Activated naive CD4-positive, alpha-beta T cell treated with anti-CD3 and anti-CD28 coated beads, Interleukin-2, amount 50 U/mL, for 24 hours (primary cell): ENCODE measurements at regions not wholly inside any gene's neighbourhood (a gene's known extent, or its start where the extent isn't known, plus 50 kb on each side); places are given as distances from the start of the nearest gene placed in this dataset.

ENCODE experiments used
- H3K27ac Mint-ChIP-seq: one replicate; pipeline ENCODE4 v1.8.0; 2021; ENCODE audit warnings: mild to moderate bottlenecking, mixed read lengths
- H3K27me3 Mint-ChIP-seq: one replicate; pipeline ENCODE4 v1.8.0; 2021; ENCODE audit warnings: mixed read lengths
- H3K36me3 Mint-ChIP-seq: one replicate; pipeline ENCODE4 v1.8.0; 2021; ENCODE audit warnings: mixed read lengths
- H3K4me1 Mint-ChIP-seq: one replicate; pipeline ENCODE4 v1.8.0; 2021; ENCODE audit warnings: mixed read lengths
- H3K4me3 Mint-ChIP-seq: one replicate; pipeline ENCODE4 v1.8.0; 2021; ENCODE audit warnings: mild to moderate bottlenecking, mixed read lengths
- H3K9me3 Mint-ChIP-seq: one replicate; pipeline ENCODE4 v1.8.0; 2021; ENCODE audit warnings: mixed read lengths

- Mint-ChIP-seq H3K4me1 (no peaks in the 10 kb centered on the region), H3K9me3 (no peaks in the 10 kb centered on the region), H3K4me3 (no peak overlapping the region), H3K27me3 (no peaks in the 10 kb centered on the region), H3K27ac (no peak overlapping the region), H3K36me3 (no peaks in the 10 kb centered on the region)
Observed at GRCh38 chr5:89218364-89218763, 335.4 kb upstream of the MEF2C start.

- Mint-ChIP-seq H3K4me1 (no peaks in the 10 kb centered on the region), H3K36me3 (no peaks in the 10 kb centered on the region), H3K27ac (no peak overlapping the region), H3K9me3 (peaks cover 2% of the 10 kb centered on the region), H3K27me3 (no peaks in the 10 kb centered on the region), H3K4me3 (no peak overlapping the region)
Observed at GRCh38 chr5:89216606-89217005, 333.6 kb upstream of the MEF2C start.

- H3K4me1 Mint-ChIP-seq = no peaks in the 10 kb centered on the region
- no peaks in the 10 kb centered on the region for H3K27me3 Mint-ChIP-seq
- peaks cover 8% of the 10 kb centered on the region for H3K9me3 Mint-ChIP-seq
- no peak overlapping the region for H3K27ac Mint-ChIP-seq
- H3K4me3 Mint-ChIP-seq = no peak overlapping the region
- no peaks in the 10 kb centered on the region for H3K36me3 Mint-ChIP-seq
Observed at GRCh38 chr5:89213573-89213972, 330.6 kb upstream of the MEF2C start.

- Mint-ChIP-seq H3K36me3 (no peaks in the 10 kb centered on the region), H3K27me3 (no peaks in the 10 kb centered on the region), H3K9me3 (peaks cover 8% of the 10 kb centered on the region), H3K27ac (no peak overlapping the region), H3K4me3 (no peak overlapping the region), H3K4me1 (no peaks in the 10 kb centered on the region)
Observed at GRCh38 chr5:89211836-89212235, 328.9 kb upstream of the MEF2C start.

DNA sequence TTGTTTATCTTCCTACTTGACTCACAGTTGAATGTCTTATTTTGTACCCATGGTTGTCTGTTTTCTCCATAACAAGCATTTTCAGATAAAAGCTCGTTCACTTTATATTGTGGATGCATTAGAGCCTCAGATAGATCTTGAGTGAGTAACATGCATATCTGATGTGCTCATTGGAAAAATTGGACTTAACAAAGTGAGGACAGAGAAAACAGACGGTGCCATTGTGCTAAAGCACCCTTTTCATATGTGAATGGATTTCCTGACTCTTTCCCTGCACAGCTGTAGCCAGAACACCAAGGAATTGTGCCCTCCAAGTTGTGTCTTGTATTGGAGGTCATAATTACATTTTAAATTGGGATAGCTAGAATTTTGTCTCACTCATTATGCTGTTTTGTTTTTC, 325.8 kb upstream of the MEF2C start:
- no peaks in the 10 kb centered on the region for H3K4me1 Mint-ChIP-seq
- peaks cover 12% of the 10 kb centered on the region for H3K9me3 Mint-ChIP-seq
- no peaks in the 10 kb centered on the region for H3K36me3 Mint-ChIP-seq
- no peak overlapping the region for H3K27ac Mint-ChIP-seq
- H3K4me3 Mint-ChIP-seq = no peak overlapping the region
- H3K27me3 Mint-ChIP-seq = no peaks in the 10 kb centered on the region

DNA sequence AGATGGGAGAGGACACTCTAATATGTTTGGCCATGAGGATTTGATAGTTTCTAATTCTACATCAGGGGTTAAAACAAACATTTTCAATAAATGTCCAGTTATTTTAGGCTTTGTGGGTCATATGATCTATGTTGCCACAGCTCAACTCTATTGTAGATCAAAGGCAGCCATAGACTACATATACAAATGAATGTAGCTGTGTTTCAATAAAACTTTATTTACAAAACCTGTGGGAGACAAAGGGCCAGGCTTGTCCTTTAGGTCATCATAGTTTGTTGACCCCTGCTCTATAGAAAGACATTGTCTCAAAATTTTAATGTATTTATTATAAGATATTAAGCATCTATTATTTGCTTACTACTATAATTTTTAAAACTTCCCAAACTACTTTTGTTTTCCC, 325.4 kb upstream of the MEF2C start:
- H3K4me1 Mint-ChIP-seq = no peaks in the 10 kb centered on the region
- H3K4me3 Mint-ChIP-seq = no peak overlapping the region
- no peaks in the 10 kb centered on the region for H3K36me3 Mint-ChIP-seq
- H3K27ac Mint-ChIP-seq = no peak overlapping the region
- no peaks in the 10 kb centered on the region for H3K27me3 Mint-ChIP-seq
- H3K9me3 Mint-ChIP-seq = peaks cover 12% of the 10 kb centered on the region

- Mint-ChIP-seq H3K36me3 (no peaks in the 10 kb centered on the region), H3K27me3 (no peaks in the 10 kb centered on the region), H3K4me3 (no peak overlapping the region), H3K4me1 (no peaks in the 10 kb centered on the region), H3K27ac (no peak overlapping the region), H3K9me3 (peaks cover 13% of the 10 kb centered on the region)
Observed at GRCh38 chr5:89204756-89205155, 321.8 kb upstream of the MEF2C start.

DNA sequence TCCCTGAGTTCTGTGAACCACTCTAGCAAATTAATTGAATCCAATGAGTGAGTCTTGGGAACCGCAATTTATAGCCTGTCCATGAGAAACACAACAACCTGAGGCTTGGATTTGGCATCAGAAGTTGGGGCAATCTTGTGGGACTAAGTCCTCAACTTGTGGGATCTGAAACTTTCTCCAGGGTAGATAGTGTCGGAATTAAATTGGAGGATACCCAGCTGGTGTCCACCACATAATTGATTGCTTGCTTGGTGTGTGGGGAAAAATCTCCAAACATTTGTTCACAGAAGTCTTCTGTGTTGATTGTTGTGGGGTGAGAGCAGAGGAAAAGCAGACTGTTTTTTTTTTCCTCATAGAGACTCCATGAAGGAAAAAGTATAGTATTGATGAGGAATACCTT, 320.6 kb upstream of the MEF2C start:
- no peak overlapping the region for H3K4me3 Mint-ChIP-seq
- H3K36me3 Mint-ChIP-seq = peaks cover 3% of the 10 kb centered on the region

GRCh38 chr5:89200899-89201298, 317.9 kb upstream of the MEF2C start:
- Mint-ChIP-seq H3K4me1 (no peaks in the 10 kb centered on the region), H3K27me3 (no peaks in the 10 kb centered on the region), H3K4me3 (no peak overlapping the region), H3K27ac (no peak overlapping the region), H3K36me3 (peaks cover 3% of the 10 kb centered on the region), H3K9me3 (peaks cover 26% of the 10 kb centered on the region)

More for the DNA sequence above, 320.6 kb upstream of the MEF2C start:
- Mint-ChIP-seq H3K4me1 (no peaks in the 10 kb centered on the region), H3K27me3 (no peaks in the 10 kb centered on the region), H3K27ac (no peak overlapping the region), H3K9me3 (peaks cover 18% of the 10 kb centered on the region)

- Mint-ChIP-seq H3K36me3 (peaks cover 3% of the 10 kb centered on the region), H3K9me3 (peaks cover 22% of the 10 kb centered on the region), H3K27me3 (no peaks in the 10 kb centered on the region), H3K4me3 (no peak overlapping the region), H3K27ac (no peak overlapping the region), H3K4me1 (no peaks in the 10 kb centered on the region)
Observed at GRCh38 chr5:89199306-89199705, 316.3 kb upstream of the MEF2C start.

DNA sequence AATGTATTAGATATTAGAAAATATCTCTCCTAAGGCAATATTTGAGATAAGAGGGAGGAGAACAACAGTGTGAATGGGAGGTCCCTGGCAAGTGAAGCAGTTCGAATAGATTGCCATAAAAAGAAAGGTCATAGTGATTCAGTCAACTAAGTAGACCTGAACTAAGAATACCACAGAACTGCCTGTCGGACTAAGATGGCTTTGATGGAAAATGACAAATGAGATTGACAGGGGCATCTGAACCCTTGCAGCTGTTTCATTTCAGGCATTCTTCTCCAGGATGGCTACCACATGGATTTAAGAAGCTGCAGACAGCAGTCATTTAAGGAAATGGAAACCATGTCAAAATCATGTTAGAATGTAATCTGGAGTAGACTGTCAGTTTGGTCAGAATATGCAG, 308.4 kb upstream of the MEF2C start:
- Mint-ChIP-seq H3K9me3 (no peaks in the 10 kb centered on the region), H3K27me3 (no peaks in the 10 kb centered on the region), H3K27ac (no peak overlapping the region), H3K4me1 (no peaks in the 10 kb centered on the region), H3K36me3 (no peaks in the 10 kb centered on the region), H3K4me3 (no peak overlapping the region)

GRCh38 chr5:89190515-89191265, 307.7 kb upstream of the MEF2C start:
- H3K27ac Mint-ChIP-seq = no peak overlapping the region
- H3K9me3 Mint-ChIP-seq = no peaks in the 10 kb centered on the region
- no peaks in the 10 kb centered on the region for H3K27me3 Mint-ChIP-seq
- no peak overlapping the region for H3K4me3 Mint-ChIP-seq
- no peaks in the 10 kb centered on the region for H3K4me1 Mint-ChIP-seq
- no peaks in the 10 kb centered on the region for H3K36me3 Mint-ChIP-seq

DNA sequence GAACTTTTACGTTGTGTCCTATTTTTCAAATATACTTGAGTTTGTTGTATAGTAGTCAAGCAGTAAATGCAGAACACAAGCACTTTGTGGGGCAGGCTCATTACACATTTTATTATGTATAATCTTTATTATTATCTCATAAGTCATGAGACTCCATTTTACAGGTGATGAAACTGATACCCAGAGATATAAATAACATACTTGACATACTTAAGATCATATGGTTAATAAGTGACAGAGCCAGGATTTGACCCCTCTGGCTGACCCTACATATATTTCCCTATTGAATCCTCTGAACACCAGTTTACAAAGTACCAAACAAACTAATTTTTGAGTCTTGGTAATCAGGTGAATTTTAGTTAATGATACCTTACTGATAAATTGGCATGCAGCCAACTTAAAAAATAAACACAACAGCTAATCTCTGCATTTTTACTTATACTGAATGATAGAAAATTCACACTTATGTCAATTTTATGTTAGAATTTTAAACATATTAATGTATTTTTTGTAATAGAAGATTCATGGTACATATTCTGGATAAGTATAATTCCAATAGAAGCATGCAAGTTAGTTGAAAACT, 305.0 kb upstream of the MEF2C start:
- no peaks in the 10 kb centered on the region for H3K9me3 Mint-ChIP-seq
- no peaks in the 10 kb centered on the region for H3K27me3 Mint-ChIP-seq
- no peak overlapping the region for H3K4me3 Mint-ChIP-seq

GRCh38 chr5:89187268-89187667, 304.3 kb upstream of the MEF2C start:
- H3K36me3 Mint-ChIP-seq = no peaks in the 10 kb centered on the region
- H3K27ac Mint-ChIP-seq = no peak overlapping the region
- no peak overlapping the region for H3K4me3 Mint-ChIP-seq
- no peaks in the 10 kb centered on the region for H3K9me3 Mint-ChIP-seq
- H3K4me1 Mint-ChIP-seq = no peaks in the 10 kb centered on the region
- no peaks in the 10 kb centered on the region for H3K27me3 Mint-ChIP-seq

More for the DNA sequence above, 305.0 kb upstream of the MEF2C start:
- H3K36me3 Mint-ChIP-seq = no peaks in the 10 kb centered on the region
- H3K27ac Mint-ChIP-seq = no peak overlapping the region
- no peaks in the 10 kb centered on the region for H3K4me1 Mint-ChIP-seq

GRCh38 chr5:89181546-89181945, 298.6 kb upstream of the MEF2C start:
- H3K4me3 Mint-ChIP-seq = no peak overlapping the region
- no peaks in the 10 kb centered on the region for H3K27me3 Mint-ChIP-seq
- H3K9me3 Mint-ChIP-seq = no peaks in the 10 kb centered on the region

DNA sequence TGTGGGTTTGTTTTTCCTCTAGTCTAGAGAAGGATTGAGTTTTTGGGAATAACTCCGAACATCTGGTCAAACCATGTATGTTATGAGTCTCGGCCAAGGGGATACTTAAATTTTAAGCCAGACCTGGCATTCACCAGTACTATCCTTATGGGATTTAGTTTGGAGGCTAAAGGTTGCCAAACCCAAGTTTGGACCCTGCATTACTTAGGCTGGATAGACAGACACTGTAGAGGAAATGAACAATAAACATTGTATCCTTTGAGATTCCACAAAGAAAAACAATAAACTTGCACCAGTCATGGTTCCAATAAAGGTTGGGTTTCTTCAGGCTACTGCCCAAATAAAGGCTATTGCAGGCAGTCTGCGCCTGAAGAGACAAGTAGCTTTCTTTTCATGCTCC, 296.7 kb upstream of the MEF2C start:
- Mint-ChIP-seq H3K27ac (no peak overlapping the region), H3K27me3 (no peaks in the 10 kb centered on the region), H3K4me3 (no peak overlapping the region), H3K9me3 (no peaks in the 10 kb centered on the region), H3K36me3 (no peaks in the 10 kb centered on the region), H3K4me1 (no peaks in the 10 kb centered on the region)

More at GRCh38 chr5:89181546-89181945, 298.6 kb upstream of the MEF2C start:
- Mint-ChIP-seq H3K36me3 (no peaks in the 10 kb centered on the region), H3K4me1 (no peaks in the 10 kb centered on the region), H3K27ac (no peak overlapping the region)

- Mint-ChIP-seq H3K36me3 (no peaks in the 10 kb centered on the region), H3K9me3 (no peaks in the 10 kb centered on the region), H3K27ac (no peak overlapping the region), H3K4me3 (no peak overlapping the region), H3K27me3 (no peaks in the 10 kb centered on the region), H3K4me1 (no peaks in the 10 kb centered on the region)
Observed at GRCh38 chr5:89178541-89178940, 295.6 kb upstream of the MEF2C start.
